ENCODE measurements at regions not wholly inside any gene's neighbourhood (a gene's known extent, or its start where the extent isn't known, plus 50 kb on each side); places are given as distances from the start of the nearest gene placed in this dataset.

DNA sequence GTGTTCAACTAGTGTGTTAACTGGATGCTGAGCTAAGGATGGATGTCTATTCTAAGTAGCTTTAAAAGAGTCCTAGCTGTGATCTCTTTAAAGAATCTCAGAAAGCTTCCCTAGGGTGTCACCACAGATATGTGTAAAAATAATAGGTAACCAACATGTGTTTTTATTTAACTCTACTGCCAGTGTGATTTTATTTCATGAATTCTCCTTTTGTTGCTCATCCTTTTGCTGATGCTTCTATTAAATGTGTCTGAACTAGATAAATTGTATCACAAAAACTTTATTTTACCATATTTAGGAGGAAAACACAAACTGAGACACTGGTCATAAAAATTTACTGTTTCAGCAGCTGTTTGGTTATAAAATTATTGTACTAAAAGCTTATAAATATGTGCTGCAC, 809.4 kb upstream of the CITED2 start:
- Mint-ChIP-seq H3K4me1 (ENCODE audit: low read depth) (peaks cover 60% of the 10 kb centered on the region), H3K4me3 (no peak overlapping the region), H3K27ac (peak overlapping the region; percentile 83), H3K36me3 (ENCODE audit: low read depth) (peaks cover 59% of the 10 kb centered on the region), H3K9me3 (peaks cover 29% of the 10 kb centered on the region), H3K27me3 (ENCODE audit: insufficient read depth) (no peaks in the 10 kb centered on the region)
- DNase-seq = peak; percentile 76
- TF ChIP-seq, protein P1, sequence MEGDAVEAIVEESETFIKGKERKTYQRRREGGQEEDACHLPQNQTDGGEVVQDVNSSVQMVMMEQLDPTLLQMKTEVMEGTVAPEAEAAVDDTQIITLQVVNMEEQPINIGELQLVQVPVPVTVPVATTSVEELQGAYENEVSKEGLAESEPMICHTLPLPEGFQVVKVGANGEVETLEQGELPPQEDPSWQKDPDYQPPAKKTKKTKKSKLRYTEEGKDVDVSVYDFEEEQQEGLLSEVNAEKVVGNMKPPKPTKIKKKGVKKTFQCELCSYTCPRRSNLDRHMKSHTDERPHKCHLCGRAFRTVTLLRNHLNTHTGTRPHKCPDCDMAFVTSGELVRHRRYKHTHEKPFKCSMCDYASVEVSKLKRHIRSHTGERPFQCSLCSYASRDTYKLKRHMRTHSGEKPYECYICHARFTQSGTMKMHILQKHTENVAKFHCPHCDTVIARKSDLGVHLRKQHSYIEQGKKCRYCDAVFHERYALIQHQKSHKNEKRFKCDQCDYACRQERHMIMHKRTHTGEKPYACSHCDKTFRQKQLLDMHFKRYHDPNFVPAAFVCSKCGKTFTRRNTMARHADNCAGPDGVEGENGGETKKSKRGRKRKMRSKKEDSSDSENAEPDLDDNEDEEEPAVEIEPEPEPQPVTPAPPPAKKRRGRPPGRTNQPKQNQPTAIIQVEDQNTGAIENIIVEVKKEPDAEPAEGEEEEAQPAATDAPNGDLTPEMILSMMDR (IDR thresholded peaks at IDR 0.05) = no peak

- Mint-ChIP-seq H3K4me1 (ENCODE audit: low read depth) (peaks cover 71% of the 10 kb centered on the region), H3K4me3 (no peak overlapping the region), H3K36me3 (ENCODE audit: low read depth) (peaks cover 49% of the 10 kb centered on the region), H3K27me3 (ENCODE audit: insufficient read depth) (no peaks in the 10 kb centered on the region), H3K9me3 (peaks cover 19% of the 10 kb centered on the region), H3K27ac (no peak overlapping the region)
- TF ChIP-seq, protein P1 (IDR thresholded peaks at IDR 0.05) = no peak
- DNase-seq = no peak
Measured at GRCh38 chr6:140182821-140183220, 808.4 kb upstream of the CITED2 start.

- Mint-ChIP-seq H3K27me3 (ENCODE audit: insufficient read depth) (no peaks in the 10 kb centered on the region), H3K36me3 (ENCODE audit: low read depth) (peaks cover 39% of the 10 kb centered on the region), H3K4me3 (no peak overlapping the region), H3K9me3 (peaks cover 9% of the 10 kb centered on the region), H3K27ac (no peak overlapping the region), H3K4me1 (ENCODE audit: low read depth) (peaks cover 73% of the 10 kb centered on the region)
- DNase-seq = no peak
- TF ChIP-seq, protein P1 (IDR thresholded peaks at IDR 0.05) = no peak
Measured at GRCh38 chr6:140181876-140182275, 807.4 kb upstream of the CITED2 start.

GRCh38 chr6:140180306-140180705, 805.9 kb upstream of the CITED2 start:
- no peak overlapping the region for H3K4me3 Mint-ChIP-seq
- peak overlapping the region; percentile 13; the same call in 1 of the 2 replicates for H3K27ac Mint-ChIP-seq
- H3K4me1 Mint-ChIP-seq (ENCODE audit: low read depth) = peaks cover 88% of the 10 kb centered on the region
- peaks cover 25% of the 10 kb centered on the region for H3K36me3 Mint-ChIP-seq (ENCODE audit: low read depth)
- H3K27me3 Mint-ChIP-seq (ENCODE audit: insufficient read depth) = no peaks in the 10 kb centered on the region
- no peaks in the 10 kb centered on the region for H3K9me3 Mint-ChIP-seq
- no peak for DNase-seq
- TF ChIP-seq, protein P1 (IDR thresholded peaks at IDR 0.05) = no peak

DNA sequence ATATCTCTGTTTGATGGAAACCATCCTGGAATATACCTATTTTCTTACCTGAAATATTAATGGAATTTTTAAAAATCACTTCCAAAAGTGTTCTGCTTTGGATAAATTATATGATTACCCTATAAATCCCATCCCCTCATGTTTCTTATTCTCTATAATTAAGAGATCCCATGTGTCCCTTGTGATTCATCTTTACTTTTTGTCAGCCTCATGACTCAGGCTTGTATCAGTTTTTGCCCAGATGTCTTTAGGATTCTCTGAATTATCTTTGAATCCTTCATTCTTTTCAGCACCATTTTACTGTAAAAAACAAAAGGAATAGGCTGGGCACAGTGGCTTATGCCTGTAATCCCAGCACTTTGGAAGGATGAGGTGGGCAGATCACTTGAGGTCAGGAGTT, 804.5 kb upstream of the CITED2 start:
- Mint-ChIP-seq H3K36me3 (ENCODE audit: low read depth) (peaks cover 16% of the 10 kb centered on the region), H3K9me3 (no peaks in the 10 kb centered on the region), H3K27me3 (ENCODE audit: insufficient read depth) (no peaks in the 10 kb centered on the region), H3K4me3 (no peak overlapping the region), H3K4me1 (ENCODE audit: low read depth) (peaks cover 88% of the 10 kb centered on the region), H3K27ac (peak overlapping the region; percentile 68)
- peak; percentile 68 for DNase-seq
- TF ChIP-seq, protein P1 (IDR thresholded peaks at IDR 0.05) = no peak

GRCh38 chr6:140178520-140178919, 804.1 kb upstream of the CITED2 start:
- TF ChIP-seq, protein P1 (IDR thresholded peaks at IDR 0.05) = no peak

More at GRCh38 chr6:140178520-140178919, 804.1 kb upstream of the CITED2 start:
- no peak overlapping the region for H3K4me3 Mint-ChIP-seq
- H3K36me3 Mint-ChIP-seq (ENCODE audit: low read depth) = peaks cover 16% of the 10 kb centered on the region
- H3K27me3 Mint-ChIP-seq (ENCODE audit: insufficient read depth) = no peaks in the 10 kb centered on the region
- H3K9me3 Mint-ChIP-seq = no peaks in the 10 kb centered on the region
- peak overlapping the region; percentile 68 for H3K27ac Mint-ChIP-seq
- peaks cover 88% of the 10 kb centered on the region for H3K4me1 Mint-ChIP-seq (ENCODE audit: low read depth)
- DNase-seq = peak; percentile 13

All from HFFc6 (cell line).